K562 (cell line): ENCODE measurements at regions not wholly inside any gene's neighbourhood (a gene's known extent, or its start where the extent isn't known, plus 50 kb on each side); places are given as distances from the start of the nearest gene placed in this dataset.

ENCODE experiments used
- EZH2 ChIP-seq: IDR thresholded peaks from 2 replicates; pipeline ENCODE4 v1.6.1; 2012; ENCODE audit warnings: low read depth, mild to moderate bottlenecking, inconsistent platforms, low read length, borderline replicate concordance
- MYC ChIP-seq, 2 experiments: fragments of 250-450 bp in 1 of 2; sonication (Bioruptor Pico) in 1 of 2; IDR thresholded peaks; 2 replicates each; pipeline versions ENCODE4 v1.5.1 to v1.6.1; 2012 to 2021; ENCODE audit warnings: low read depth in 2 of 2, borderline replicate concordance in 1 of 2, improper control_type of control experiment in 1 of 2, low read length in 1 of 2, mild to moderate bottlenecking in 1 of 2, moderate library complexity in 1 of 2
- PURB ChIP-seq: sonication (generic); formaldehyde crosslinking; IDR thresholded peaks from 2 replicates; pipeline ENCODE4 v1.9.0; 2021; ENCODE audit warnings: low read depth, mild to moderate bottlenecking, missing genetic modification reagents
- TF ChIP-seq, protein P1 (sequence below), 3 experiments: IDR thresholded peaks in 2 of 3; conservative IDR thresholded peaks in 1 of 3; 2 replicates each; pipeline ENCODE4 v1.5.1; 2011 to 2012; ENCODE audit warnings: low read length in 3 of 3, mild to moderate bottlenecking in 3 of 3, control low read depth in 2 of 3, improper control_type of control experiment in 1 of 3, inconsistent platforms in 1 of 3, low read depth in 1 of 3, mixed read lengths in 1 of 3, moderate library complexity in 1 of 3; ENCODE audit not compliant: insufficient read depth in 2 of 3

GRCh38 chr17:34135841-34136240 lies 119.2 kb upstream of the CCL2 start:
- TF ChIP-seq, protein P1, sequence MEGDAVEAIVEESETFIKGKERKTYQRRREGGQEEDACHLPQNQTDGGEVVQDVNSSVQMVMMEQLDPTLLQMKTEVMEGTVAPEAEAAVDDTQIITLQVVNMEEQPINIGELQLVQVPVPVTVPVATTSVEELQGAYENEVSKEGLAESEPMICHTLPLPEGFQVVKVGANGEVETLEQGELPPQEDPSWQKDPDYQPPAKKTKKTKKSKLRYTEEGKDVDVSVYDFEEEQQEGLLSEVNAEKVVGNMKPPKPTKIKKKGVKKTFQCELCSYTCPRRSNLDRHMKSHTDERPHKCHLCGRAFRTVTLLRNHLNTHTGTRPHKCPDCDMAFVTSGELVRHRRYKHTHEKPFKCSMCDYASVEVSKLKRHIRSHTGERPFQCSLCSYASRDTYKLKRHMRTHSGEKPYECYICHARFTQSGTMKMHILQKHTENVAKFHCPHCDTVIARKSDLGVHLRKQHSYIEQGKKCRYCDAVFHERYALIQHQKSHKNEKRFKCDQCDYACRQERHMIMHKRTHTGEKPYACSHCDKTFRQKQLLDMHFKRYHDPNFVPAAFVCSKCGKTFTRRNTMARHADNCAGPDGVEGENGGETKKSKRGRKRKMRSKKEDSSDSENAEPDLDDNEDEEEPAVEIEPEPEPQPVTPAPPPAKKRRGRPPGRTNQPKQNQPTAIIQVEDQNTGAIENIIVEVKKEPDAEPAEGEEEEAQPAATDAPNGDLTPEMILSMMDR (IDR thresholded peaks at IDR 0.05 in 2 of 3, conservative IDR thresholded peaks at IDR 0.05 in 1 of 3; ENCODE audit: insufficient read depth in 2 of 3, low read depth in 1 of 3, low read length in 3 of 3): no peak
- TF ChIP-seq PURB (CRISPR knock-in tag) (no peak), EZH2 (no peak), MYC (IDR thresholded peaks at IDR 0.05; ENCODE audit: low read depth, low read length) (no peak), MYC (CRISPR knock-in tag; IDR thresholded peaks at IDR 0.05; ENCODE audit: borderline replicate concordance, low read depth) (no peak)
